Urinary bladder (tissue), 3 donors: ENCODE measurements at regions not wholly inside any gene's neighbourhood (a gene's known extent, or its start where the extent isn't known, plus 50 kb on each side); places are given as distances from the start of the nearest gene placed in this dataset.

ENCODE experiments used
- DNase-seq: peaks from one replicate; pipeline ENCODE4 v3.0.0-alpha.2; 2015; ENCODE audit errors: extremely low spot score
- H3K27ac ChIP-seq: one replicate; pipeline ENCODE4 v1.5.1; 2013; ENCODE audit warnings: low read depth, mild to moderate bottlenecking, moderate library complexity
- H3K36me3 ChIP-seq: one replicate; pipeline ENCODE4 v1.6.1; 2013; ENCODE audit warnings: mild to moderate bottlenecking, moderate library complexity; ENCODE audit not compliant: insufficient read depth
- H3K4me1 ChIP-seq: one replicate; pipeline ENCODE4 v1.6.1; 2013; ENCODE audit warnings: mild to moderate bottlenecking, moderate library complexity; ENCODE audit not compliant: insufficient read depth
- H3K4me3 ChIP-seq: one replicate; pipeline ENCODE4 v1.5.1; 2013; ENCODE audit warnings: low read depth, low read length
- WGBS: extraction: QIAGEN DNeasy Blood & Tissue Kit; methylation state at CpG from one replicate; pipeline ENCODE4 v1.1.7; 2013; 5-methylcytosine and 5-hydroxymethylcytosine counted together
- donor health status: healthy with polysubstance abuse.
- donor health status: healthy.

GRCh38 chr22:49305966-49306631, 521.6 kb downstream of the BRD1 start:
- DNase-seq = no peak
- Histone ChIP-seq H3K4me3 (no peak overlapping the region), H3K27ac (no peak overlapping the region), H3K36me3 (no peaks in the 10 kb centered on the region), H3K4me1 (no peaks in the 10 kb centered on the region)
- WGBS = 80% methylated on average over 18 of the region's 18 CpGs

- Histone ChIP-seq H3K4me3 (no peak overlapping the region), H3K4me1 (no peaks in the 10 kb centered on the region), H3K27ac (no peak overlapping the region), H3K36me3 (no peaks in the 10 kb centered on the region)
- 19% methylated on average over 20 of the region's 20 CpGs for whole genome bisulfite sequencing
- no peak for DNase-seq
Observed at GRCh38 chr22:49305214-49305965, 522.3 kb downstream of the BRD1 start.

GRCh38 chr22:49303781-49304461, 523.8 kb downstream of the BRD1 start:
- no peak overlapping the region for H3K27ac ChIP-seq
- H3K36me3 ChIP-seq = no peaks in the 10 kb centered on the region
- WGBS = 89% methylated on average over 22 of the region's 22 CpGs
- no peak for DNase-seq
- H3K4me3 ChIP-seq = no peak overlapping the region
- no peaks in the 10 kb centered on the region for H3K4me1 ChIP-seq

DNA sequence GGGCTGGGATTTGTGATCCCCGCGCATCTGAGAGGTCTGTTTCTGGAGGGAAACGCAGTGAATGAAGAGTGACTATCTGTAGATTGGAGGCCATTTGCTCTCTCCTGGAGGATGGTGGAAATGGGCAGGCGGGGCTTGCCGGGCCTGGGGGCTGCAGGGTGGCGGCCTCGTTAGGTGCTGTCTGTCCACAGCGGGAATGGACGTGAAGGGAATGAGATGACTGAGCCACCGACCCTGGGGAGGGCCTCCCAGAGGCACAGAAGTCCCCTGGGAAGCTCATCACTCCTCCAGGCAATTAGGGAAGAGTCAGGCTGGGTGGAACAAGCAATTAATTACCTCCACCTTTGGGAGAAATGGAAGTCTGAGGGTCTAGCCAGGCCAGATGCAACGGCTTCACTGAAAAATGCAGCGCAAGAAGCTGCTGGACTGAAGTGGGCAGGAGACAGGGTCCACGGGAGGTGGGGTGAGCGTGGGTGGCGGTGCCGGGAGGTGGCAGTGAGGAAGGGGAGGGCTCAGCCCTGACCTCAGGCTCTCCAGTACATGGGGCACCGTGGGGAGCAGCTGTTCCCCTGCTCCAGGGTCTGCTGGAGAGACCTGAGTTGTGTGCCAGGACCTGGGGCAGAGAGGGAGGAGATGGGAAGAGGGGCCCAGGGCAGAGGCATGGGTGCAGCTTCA, 524.5 kb downstream of the BRD1 start:
- Histone ChIP-seq H3K4me1 (no peaks in the 10 kb centered on the region), H3K36me3 (no peaks in the 10 kb centered on the region), H3K4me3 (no peak overlapping the region), H3K27ac (no peak overlapping the region)
- 71% methylated on average over 17 of the region's 17 CpGs for WGBS
- DNase-seq = no peak

GRCh38 chr22:49302530-49302929, 525.1 kb downstream of the BRD1 start:
- Histone ChIP-seq H3K4me3 (no peak overlapping the region), H3K27ac (no peak overlapping the region), H3K36me3 (no peaks in the 10 kb centered on the region), H3K4me1 (no peaks in the 10 kb centered on the region)
- no peak for DNase-seq
- 93% methylated on average over 31 of the region's 31 CpGs for WGBS

DNA sequence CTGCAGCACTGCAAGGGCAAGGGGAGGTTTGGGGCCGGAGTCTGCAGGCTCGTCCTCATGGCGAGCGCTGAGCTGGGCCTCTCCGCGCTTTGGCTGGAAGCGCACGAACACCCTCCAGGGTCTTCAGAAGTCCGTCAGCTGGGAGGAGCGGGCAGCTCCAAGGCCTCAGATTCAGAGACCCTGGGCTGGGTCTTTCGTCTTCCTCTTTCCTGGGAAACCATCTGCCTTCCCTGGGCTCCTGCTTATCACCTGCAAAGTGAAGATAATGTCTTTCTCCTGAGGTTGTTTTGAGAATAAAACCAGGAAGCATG, 525.6 kb downstream of the BRD1 start:
- no peak overlapping the region for H3K27ac ChIP-seq
- no peaks in the 10 kb centered on the region for H3K4me1 ChIP-seq
- no peak for DNase-seq
- H3K4me3 ChIP-seq = no peak overlapping the region
- no peaks in the 10 kb centered on the region for H3K36me3 ChIP-seq
- WGBS = 88% methylated on average over 11 of the region's 11 CpGs

GRCh38 chr22:49301398-49302149, 526.1 kb downstream of the BRD1 start:
- DNase-seq = no peak
- 89% methylated on average over 37 of the region's 37 CpGs for WGBS

GRCh38 chr22:49300951-49301397, 526.7 kb downstream of the BRD1 start:
- H3K4me1 ChIP-seq = no peaks in the 10 kb centered on the region
- no peak overlapping the region for H3K27ac ChIP-seq
- DNase-seq = no peak
- H3K36me3 ChIP-seq = no peaks in the 10 kb centered on the region
- H3K4me3 ChIP-seq = no peak overlapping the region
- 86% methylated on average over 15 of the region's 15 CpGs for WGBS

More at GRCh38 chr22:49301398-49302149, 526.1 kb downstream of the BRD1 start:
- no peaks in the 10 kb centered on the region for H3K36me3 ChIP-seq
- no peaks in the 10 kb centered on the region for H3K4me1 ChIP-seq
- no peak overlapping the region for H3K4me3 ChIP-seq
- H3K27ac ChIP-seq = no peak overlapping the region

DNA sequence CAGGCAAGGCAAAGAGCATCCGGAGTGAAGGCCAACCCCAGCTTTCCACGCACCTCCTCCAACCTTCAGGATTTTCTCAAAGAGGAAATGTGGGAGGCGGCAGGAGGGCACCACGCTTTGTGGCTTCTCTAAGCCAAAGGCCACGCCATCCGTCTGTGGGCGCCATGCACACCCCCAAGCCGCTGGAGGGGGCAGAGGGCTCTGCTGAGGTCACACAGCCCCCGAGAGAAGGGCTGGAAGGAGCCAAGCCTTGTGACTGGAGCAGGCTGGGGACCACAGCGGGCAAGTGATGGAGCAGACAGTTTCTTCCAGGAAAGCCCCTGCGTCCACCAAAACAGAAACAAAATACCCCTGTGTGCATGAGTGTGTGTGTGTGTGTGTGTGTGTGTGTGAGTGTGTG, 527.4 kb downstream of the BRD1 start:
- WGBS = 85% methylated on average over 11 of the region's 11 CpGs
- Histone ChIP-seq H3K4me3 (no peak overlapping the region), H3K36me3 (no peaks in the 10 kb centered on the region), H3K27ac (no peak overlapping the region), H3K4me1 (no peaks in the 10 kb centered on the region)
- DNase-seq = no peak

GRCh38 chr22:49299821-49300231, 527.8 kb downstream of the BRD1 start:
- H3K4me1 ChIP-seq = no peaks in the 10 kb centered on the region
- WGBS = 85% methylated on average over 13 of the region's 13 CpGs
- no peak for DNase-seq
- H3K4me3 ChIP-seq = no peak overlapping the region
- no peaks in the 10 kb centered on the region for H3K36me3 ChIP-seq
- H3K27ac ChIP-seq = no peak overlapping the region

DNA sequence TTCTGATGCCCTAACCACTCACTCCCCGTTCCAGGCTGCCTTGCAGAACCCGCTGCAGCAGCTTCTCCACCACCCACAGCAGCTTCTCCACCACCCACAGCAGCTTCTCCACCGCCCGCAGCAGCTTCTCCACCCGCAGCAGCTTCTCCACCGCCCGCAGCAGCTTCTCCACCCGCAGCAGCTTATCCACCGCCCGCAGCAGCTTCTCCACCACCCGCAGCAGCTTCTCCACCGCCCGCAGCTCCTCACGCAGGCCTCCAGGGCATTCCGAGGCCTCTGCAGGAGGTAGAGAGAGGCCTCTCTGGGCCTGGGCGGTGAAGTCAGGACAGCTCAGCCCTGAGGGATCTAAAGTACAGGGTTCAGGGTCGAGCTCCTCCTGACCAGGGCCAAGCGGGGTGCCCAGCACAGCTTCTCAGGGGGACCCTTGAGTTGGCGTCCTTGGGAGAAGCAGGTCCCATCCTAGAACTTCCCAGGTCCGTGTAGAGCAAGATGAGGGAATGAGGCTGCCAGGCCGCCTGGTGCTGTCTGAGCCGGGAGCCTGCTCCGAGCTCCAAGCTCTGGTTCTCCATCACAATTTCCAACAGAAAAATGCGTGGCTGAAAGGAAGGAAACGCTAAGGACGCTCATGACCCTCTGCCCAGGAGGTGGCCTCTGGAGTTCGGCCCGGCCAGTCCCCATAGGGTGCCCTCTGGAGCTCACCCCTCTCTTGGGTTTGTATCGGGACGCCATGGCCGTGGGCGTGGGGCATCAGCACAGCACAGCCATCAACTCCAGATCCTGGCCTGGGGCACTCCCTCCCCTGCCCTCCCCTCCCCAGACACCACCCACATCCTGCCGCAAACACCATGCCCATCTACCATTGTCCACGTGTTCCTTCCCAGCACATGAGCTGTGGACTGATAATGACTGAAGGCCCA, 528.6 kb downstream of the BRD1 start:
- Histone ChIP-seq H3K36me3 (no peaks in the 10 kb centered on the region), H3K27ac (no peak overlapping the region), H3K4me1 (no peaks in the 10 kb centered on the region), H3K4me3 (no peak overlapping the region)
- no peak for DNase-seq
- WGBS = 89% methylated on average over 34 of the region's 34 CpGs

GRCh38 chr22:49297871-49298721, 529.6 kb downstream of the BRD1 start:
- H3K27ac ChIP-seq = no peak overlapping the region
- H3K36me3 ChIP-seq = no peaks in the 10 kb centered on the region
- H3K4me1 ChIP-seq = no peaks in the 10 kb centered on the region
- 65% methylated on average over 39 of the region's 39 CpGs for WGBS
- no peak overlapping the region for H3K4me3 ChIP-seq
- DNase-seq = no peak
